ENCODE measurements at regions not wholly inside any gene's neighbourhood (a gene's known extent, or its start where the extent isn't known, plus 50 kb on each side); places are given as distances from the start of the nearest gene placed in this dataset.

- TF ChIP-seq CTCF (IDR thresholded peaks at IDR 0.05; ENCODE audit: poor library complexity) (no peak), EZH2phosphoT487 (IDR thresholded peaks at IDR 0.05; ENCODE audit: low read depth, severe bottlenecking, unreplicated experiment) (no peak)
These were observed 431.4 kb downstream of the TBC1D4 start for GRCh38 chr13:75050419-75051046.
